HG03460 (cell line): ENCODE measurements at regions not wholly inside any gene's neighbourhood (a gene's known extent, or its start where the extent isn't known, plus 50 kb on each side); places are given as distances from the start of the nearest gene placed in this dataset.

Experiments used
- ATAC-seq: cut with Tn5 transposase; IDR thresholded peaks from one replicate; pipeline ENCODE4 v1.9.1; 2021; ENCODE audit not compliant: unreplicated experiment

DNA sequence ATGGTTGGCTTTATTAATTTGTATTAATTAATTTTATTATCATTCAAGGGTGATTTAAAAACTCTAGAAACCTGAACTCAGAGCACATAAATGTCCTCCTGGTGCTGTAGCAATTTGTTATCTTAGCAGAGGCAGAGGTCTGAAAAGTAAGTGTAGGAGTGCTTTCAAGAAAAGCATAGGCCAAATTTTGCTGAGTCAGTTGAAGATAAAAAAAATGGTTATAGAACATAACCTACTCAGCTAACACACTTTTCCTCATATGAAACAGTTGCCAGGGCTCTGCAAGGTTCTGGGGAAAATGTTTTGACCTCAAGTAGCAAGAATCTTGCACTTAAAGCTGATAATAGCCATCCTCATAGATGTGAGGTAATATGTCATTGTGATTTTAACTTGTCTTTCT lies 53.5 kb upstream of the CHODL start:
- ATAC-seq, result no peak

DNA sequence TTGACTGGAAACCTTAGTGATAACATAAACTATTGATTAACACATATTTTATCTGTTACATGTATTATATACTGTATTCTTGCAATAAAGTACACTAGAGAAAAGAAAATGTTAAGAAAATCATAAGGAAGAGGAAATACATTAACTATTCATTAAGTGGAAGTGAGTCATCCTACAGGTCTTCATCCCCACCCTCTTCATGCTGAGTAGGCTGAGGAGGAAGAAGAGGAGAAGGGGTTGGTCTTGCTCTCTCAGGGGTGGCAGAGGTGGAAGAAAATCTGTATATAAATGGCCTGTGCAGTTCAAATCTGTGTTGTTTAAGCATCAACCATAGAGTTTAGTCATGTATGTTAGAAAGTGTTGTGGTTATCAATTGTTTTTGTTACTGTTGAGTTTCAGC lies 66.1 kb upstream of the CHODL start:
- ATAC-seq, result no peak

- ATAC-seq, result no peak
Observed at GRCh38 chr21:18174370-18174769, 70.3 kb upstream of the CHODL start.

DNA sequence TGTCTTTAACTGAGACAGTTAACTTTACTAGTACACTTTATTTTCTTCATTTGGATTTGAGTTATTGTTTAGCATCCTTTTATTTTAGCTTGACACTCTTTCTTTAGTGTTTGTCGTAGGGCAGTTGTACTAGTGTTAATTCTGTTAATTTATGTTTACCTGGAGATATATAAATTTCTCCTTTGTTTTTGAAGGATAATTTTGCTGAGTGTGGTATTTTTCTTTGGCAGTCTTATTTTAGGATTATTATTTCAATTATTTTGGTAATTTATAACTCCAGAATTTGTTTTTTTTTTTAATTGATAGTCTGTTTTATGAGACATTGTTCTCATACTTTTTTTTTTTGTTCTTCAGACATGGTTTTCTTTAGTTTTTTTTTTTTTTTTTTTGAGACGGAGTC lies 73.8 kb upstream of the CHODL start:
- ATAC-seq, result no peak

GRCh38 chr21:18170221-18170620 lies 74.4 kb upstream of the CHODL start:
- no peak for ATAC-seq

DNA sequence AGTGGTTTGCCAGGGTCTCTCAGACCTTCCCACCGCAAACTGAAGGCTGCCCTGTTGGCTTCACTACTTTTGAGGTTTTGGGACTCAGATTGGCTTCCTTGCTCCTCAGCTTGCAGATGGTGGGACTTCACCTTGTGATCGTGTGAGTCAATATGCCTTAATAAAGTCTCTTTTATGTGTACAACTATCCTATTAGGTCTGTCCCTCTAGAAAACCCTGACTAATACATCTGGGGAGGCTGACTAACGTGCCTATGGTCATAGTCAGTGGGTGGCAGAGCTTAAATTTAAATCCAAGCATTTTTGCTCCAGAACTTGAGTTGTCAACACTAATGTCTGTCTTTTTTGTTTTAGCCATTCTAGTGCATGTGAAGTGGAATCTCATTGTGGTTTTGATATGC lies 76.5 kb upstream of the CHODL start:
- ATAC-seq, result no peak

DNA sequence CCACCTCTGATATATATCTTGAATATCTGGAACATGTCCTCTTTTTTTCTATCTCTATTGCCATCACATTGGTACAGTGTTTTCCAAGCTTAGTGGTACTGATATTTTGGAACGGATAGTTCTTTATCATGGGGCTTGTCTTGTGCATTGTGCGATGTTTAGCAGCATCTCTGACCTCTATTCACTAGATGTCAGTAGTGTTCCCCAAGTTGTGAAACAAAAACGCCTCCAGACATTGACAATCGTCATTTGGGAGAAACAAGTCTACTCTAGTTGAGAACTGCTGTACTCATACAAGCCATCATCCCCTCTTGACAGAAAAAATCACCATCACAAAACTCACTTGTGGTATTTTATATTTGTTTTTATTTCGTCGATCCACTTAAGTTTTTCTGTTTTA lies 79.7 kb upstream of the CHODL start:
- ATAC-seq, result no peak

GRCh38 chr21:18164483-18164882 lies 80.2 kb upstream of the CHODL start:
- ATAC-seq, result no peak

- ATAC-seq, result no peak
Observed at GRCh38 chr21:18163956-18164355, 80.7 kb upstream of the CHODL start.

GRCh38 chr21:18161841-18162240 lies 82.8 kb upstream of the CHODL start:
- ATAC-seq, result no peak

DNA sequence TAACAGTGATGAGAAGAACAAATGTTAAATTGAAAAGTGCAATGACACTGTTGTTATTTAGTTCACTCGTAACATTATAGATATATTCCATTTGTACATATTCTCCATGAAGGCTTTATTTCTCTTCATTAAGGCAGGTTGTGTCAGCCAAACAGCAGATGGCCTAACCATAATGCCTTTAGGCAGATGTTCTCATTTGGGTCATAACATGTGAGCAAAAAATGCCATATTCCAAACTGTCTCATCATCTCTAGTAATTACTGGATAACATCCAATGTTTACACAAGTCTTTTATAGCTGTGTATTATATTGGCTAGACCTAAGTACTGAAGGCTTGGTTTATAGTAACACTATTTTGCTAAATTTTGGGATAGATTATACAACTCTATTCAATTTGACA lies 87.2 kb upstream of the CHODL start:
- no peak for ATAC-seq

DNA sequence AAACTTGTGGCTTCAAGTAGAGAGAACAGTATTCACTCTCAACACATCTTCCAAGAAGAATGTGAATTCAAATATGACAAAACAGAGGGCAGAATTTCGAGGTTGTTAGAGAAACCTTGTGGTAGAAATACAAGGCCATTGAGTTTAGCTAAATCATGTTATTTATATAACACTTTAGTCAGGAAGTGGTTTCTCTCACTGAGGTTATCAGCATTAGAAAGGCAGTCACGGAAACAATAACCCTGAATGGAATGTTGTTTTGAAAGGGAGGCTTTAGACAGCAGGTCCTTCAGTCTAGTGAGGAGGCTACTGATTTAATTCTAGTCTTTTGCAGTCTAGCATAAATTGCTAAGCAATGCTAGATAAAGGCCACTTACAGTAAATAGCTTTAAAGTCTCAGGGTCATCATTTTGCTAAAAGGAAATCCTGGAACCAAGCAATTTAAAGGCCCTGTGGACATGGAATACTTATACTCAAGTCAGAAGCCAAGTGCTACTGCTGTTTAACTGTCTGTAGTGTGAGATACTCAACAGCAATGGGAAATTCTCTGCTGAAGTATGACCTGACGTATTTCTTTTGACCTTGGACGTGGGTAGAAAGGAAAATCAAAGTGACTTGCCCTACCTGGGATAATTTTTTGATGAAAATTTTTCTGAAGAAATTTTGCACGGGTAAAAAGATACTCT lies 89.0 kb upstream of the CHODL start:
- no peak for ATAC-seq

GRCh38 chr21:18153063-18153462 lies 91.6 kb upstream of the CHODL start:
- ATAC-seq, result no peak

DNA sequence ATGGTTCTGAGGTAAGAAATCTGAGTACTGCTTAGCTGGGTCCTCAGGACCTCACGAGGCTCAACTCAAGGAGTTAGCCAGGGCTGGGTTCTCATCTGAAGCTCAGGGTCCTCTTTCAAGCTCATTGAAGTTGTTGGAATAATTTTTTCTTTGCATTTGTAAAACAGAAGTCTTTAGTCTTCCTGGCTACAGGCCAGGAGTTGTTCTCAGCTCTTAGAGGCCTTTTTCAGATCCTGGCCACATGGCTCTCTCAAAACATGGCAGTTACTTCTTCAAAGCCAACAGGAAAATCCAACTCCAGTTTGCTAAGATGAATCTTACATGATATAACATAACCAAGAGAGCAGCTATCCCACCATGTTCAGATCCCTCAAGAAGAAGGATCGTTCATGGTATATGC lies 92.3 kb upstream of the CHODL start:
- ATAC-seq, result no peak

GRCh38 chr21:18151046-18151445 lies 93.6 kb upstream of the CHODL start:
- ATAC-seq, result no peak

GRCh38 chr21:18148401-18148800 lies 96.2 kb upstream of the CHODL start:
- ATAC-seq, result no peak

GRCh38 chr21:18147678-18148077 lies 97.0 kb upstream of the CHODL start:
- ATAC-seq, result no peak

DNA sequence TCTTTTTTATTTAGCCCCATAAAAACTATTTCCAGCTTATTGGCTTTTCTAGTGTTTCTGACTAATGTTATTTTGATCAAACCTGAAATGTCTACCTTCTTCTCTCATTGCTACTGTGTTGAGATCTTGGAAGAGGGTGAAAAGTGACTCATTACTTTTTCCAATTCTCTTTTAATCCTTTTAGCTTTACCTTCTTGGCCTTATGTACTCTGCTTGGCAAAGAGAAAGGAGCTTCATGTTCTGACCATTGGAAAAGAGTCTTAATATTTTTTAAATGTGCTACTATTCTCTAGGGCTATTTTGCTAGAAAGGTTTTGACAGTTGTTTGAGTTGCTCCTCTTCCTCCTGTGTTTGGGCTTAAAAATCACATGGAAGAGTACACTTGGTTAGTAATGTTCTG lies 97.8 kb upstream of the CHODL start:
- ATAC-seq, result no peak

DNA sequence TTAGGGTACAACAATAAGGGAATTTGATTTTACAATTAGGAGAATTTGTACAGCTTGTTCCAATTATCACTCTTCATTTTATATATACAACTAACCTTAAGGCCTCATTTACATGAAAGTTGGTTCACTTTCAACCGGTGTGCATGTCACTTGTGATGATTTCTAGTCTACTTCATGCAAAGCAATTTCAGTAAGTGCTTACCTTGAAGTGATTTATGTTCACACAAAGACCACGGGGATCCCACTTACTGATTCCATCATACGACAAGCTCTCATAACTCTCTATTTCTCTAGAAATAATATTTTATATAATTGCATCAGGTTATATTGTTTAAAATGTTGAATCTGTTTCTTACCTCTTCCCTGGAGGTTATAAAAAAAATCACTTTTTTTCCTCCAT lies 100.3 kb upstream of the CHODL start:
- ATAC-seq, result no peak

DNA sequence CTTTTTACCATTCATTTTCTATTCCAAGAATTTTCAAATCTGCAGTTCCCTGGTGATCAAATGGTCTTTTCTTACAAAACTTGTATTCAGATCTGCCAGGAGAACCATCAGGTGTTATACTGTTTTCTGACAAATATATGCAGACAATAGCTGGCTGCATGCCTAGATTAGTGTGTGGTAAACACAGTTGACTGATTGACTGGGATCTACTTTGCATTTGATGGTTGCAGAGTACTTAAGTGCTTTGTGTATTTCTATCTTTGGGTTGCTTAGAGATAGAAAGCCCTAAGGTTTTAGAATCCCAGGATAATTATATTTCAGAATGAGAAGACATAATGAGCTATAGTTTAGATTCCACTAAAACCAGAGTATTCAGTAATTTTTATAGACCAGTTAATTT lies 102.0 kb upstream of the CHODL start:
- no peak for ATAC-seq

- ATAC-seq, result no peak
Observed at GRCh38 chr21:18138507-18138906, 106.1 kb upstream of the CHODL start.

GRCh38 chr21:18129526-18129925 lies 115.1 kb upstream of the CHODL start:
- ATAC-seq, result no peak

DNA sequence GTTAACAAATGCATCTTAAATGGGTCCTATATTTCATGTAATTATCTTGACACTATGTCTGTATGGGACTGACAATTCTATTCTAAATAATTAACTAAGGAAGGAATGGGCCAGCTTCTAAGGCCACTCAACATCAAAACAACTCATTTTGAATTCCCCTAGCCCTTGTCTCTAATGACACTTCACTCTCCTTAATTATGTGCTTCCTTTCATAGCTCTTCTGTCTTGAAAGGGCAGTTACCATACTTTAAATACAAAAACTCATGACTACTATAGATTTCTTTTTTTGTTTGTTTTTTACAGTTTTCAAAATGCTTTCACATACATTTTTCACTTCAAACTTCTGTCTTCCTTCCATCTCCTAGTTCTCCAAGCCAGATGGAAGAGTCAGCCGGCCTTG lies 126.1 kb upstream of the CHODL start:
- no peak for ATAC-seq

GRCh38 chr21:18117176-18117575 lies 127.5 kb upstream of the CHODL start:
- no peak for ATAC-seq
